Vagina (tissue), 2 donors: ENCODE measurements at regions not wholly inside any gene's neighbourhood (a gene's known extent, or its start where the extent isn't known, plus 50 kb on each side); places are given as distances from the start of the nearest gene placed in this dataset.

ENCODE experiments used
- CTCF ChIP-seq, 3 experiments: fragments of 450-650 bp in 2 of 3; fragments of 200-600 bp in 1 of 3; sonication (generic) in 1 of 3; IDR thresholded peaks; one replicate each; pipeline ENCODE4 v1.5.1; 2017 to 2019; ENCODE audit warnings: antibody characterized with exemption in 3 of 3, mild to moderate bottlenecking in 2 of 3, moderate library complexity in 2 of 3
- POLR2A ChIP-seq, 2 donors: fragments of 450-650 bp; IDR thresholded peaks; one replicate each; pipeline ENCODE4 v1.6.1; 2017; ENCODE audit warnings: antibody characterized with exemption in 2 of 2, mild to moderate bottlenecking in 2 of 2, moderate library complexity in 2 of 2
- POLR2AphosphoS5 ChIP-seq, 2 donors: sonication (generic); formaldehyde crosslinking; IDR thresholded peaks; one replicate each; pipeline ENCODE4 v1.9.0; 2017; ENCODE audit warnings: antibody characterized with exemption in 2 of 2, mild to moderate bottlenecking in 2 of 2, low read depth in 1 of 2; ENCODE audit not compliant: insufficient read depth in 1 of 2

DNA sequence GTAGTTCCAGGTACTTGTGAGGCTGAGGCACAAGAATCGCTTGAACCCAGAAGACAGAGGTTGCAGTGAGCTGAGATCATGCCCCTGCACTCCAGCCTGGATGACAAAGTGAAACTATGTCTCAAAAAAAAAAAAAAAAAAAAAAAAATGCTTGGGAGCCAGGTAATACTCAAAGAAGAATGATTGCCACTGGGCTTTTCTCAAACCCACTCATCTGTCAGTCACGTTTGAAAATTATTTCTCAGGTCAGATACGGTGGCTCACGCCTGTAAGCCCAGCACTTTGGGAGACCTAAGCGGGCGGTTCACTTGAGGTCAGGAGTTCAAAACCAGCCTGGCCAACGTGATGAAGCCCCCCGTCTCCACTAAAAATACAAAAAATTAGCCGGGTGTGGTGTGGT, 155.7 kb downstream of the RELL1 start:
- TF ChIP-seq POLR2AphosphoS5 (IDR thresholded peaks at IDR 0.05; ENCODE audit: insufficient read depth in 1 of 2, low read depth in 1 of 2): no peak
- no peak for TF ChIP-seq POLR2A (IDR thresholded peaks at IDR 0.05)
- no peak for TF ChIP-seq CTCF (IDR thresholded peaks at IDR 0.05)
